NT2/D1 (cell line): ENCODE measurements at regions not wholly inside any gene's neighbourhood (a gene's known extent, or its start where the extent isn't known, plus 50 kb on each side); places are given as distances from the start of the nearest gene placed in this dataset.

Source experiments
- SUZ12 ChIP-seq: IDR thresholded peaks from 2 replicates; pipeline ENCODE4 v1.6.1; 2011; ENCODE audit not compliant: insufficient read length, insufficient read depth; ENCODE audit errors: extremely low read depth
- YY1 ChIP-seq: IDR thresholded peaks from 2 replicates; pipeline ENCODE4 v1.6.1; 2011; ENCODE audit not compliant: insufficient read length, insufficient read depth
- ZNF274 ChIP-seq: IDR thresholded peaks from 2 replicates; pipeline ENCODE4 v1.6.1; 2011; ENCODE audit warnings: mild to moderate bottlenecking, low read depth, low read length

DNA sequence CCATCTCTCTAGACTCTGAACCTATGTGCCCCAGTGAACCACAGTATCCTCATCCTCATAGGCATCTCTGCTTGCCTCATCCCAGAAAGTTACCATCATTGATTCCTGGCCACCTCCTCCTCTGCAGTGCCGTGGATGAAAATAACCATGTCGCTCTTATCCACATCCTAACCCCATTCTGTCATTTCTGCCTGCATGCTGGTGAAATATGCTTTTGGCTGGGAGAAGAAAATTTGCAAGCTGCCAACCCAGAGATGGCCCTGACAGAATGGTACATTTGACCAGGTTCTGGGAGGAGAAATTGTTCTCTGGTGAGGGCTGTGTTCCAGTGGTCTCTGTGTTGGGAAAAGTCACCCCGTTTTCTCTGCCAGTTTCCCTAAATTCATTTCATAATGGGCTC, 149.7 kb downstream of the NMUR2 start:
- TF ChIP-seq SUZ12 = no peak
- no peak for TF ChIP-seq ZNF274
- no peak for TF ChIP-seq YY1
